Hepatocyte (in vitro differentiated cells): ENCODE measurements at regions not wholly inside any gene's neighbourhood (a gene's known extent, or its start where the extent isn't known, plus 50 kb on each side); places are given as distances from the start of the nearest gene placed in this dataset.

Experiments
- DNase-seq: peaks from one replicate; pipeline ENCODE4 v3.0.0-alpha.2; 2016; ENCODE audit warnings: low spot score
- H2AFZ ChIP-seq: fragments of 200-600 bp; sonication (generic); 2 replicates; pipeline ENCODE4 v1.6.0; 2016; ENCODE audit warnings: antibody characterized with exemption, mild to moderate bottlenecking
- H3K27ac ChIP-seq: fragments of 200-600 bp; sonication (generic); 2 replicates; pipeline ENCODE4 v1.5.1; 2016; ENCODE audit warnings: mild to moderate bottlenecking
- H3K27me3 ChIP-seq: fragments of 200-600 bp; sonication (generic); 2 replicates; pipeline ENCODE4 v1.6.1; 2016
- H3K36me3 ChIP-seq: fragments of 200-600 bp; sonication (generic); replicated peaks from 2 replicates; pipeline ENCODE4 v1.5.1; 2016; ENCODE audit warnings: low read depth; ENCODE audit not compliant: insufficient read depth
- H3K4me1 ChIP-seq: fragments of 200-600 bp; sonication (generic); 2 replicates; pipeline ENCODE4 v1.5.1; 2016; ENCODE audit warnings: mild to moderate bottlenecking, moderate library complexity; ENCODE audit not compliant: insufficient read depth
- H3K4me2 ChIP-seq: fragments of 200-600 bp; sonication (generic); 2 replicates; pipeline ENCODE4 v1.6.0; 2016
- H3K4me3 ChIP-seq: fragments of 200-600 bp; sonication (generic); 2 replicates; pipeline ENCODE4 v1.5.1; 2016; ENCODE audit warnings: mild to moderate bottlenecking
- H3K79me2 ChIP-seq: fragments of 200-600 bp; sonication (generic); 2 replicates; pipeline ENCODE4 v1.6.0; 2017; ENCODE audit warnings: mild to moderate bottlenecking
- H3K9me2 ChIP-seq: fragments of 200-600 bp; sonication (generic); replicated peaks from 2 replicates; pipeline ENCODE4 v1.6.0; 2017; ENCODE audit warnings: mild to moderate bottlenecking; ENCODE audit not compliant: insufficient read depth
- H3K9me3 ChIP-seq: fragments of 200-600 bp; sonication (generic); 2 replicates; pipeline ENCODE4 v1.5.1; 2016; ENCODE audit warnings: low read depth, mild to moderate bottlenecking
- H4K20me1 ChIP-seq: fragments of 200-600 bp; sonication (generic); 2 replicates; pipeline ENCODE4 v1.6.0; 2016; ENCODE audit warnings: mild to moderate bottlenecking; ENCODE audit not compliant: insufficient read depth, poor library complexity, severe bottlenecking
- EZH2 ChIP-seq: fragments of 200-600 bp; sonication (generic); IDR thresholded peaks from 2 replicates; pipeline ENCODE4 v1.6.1; 2016; ENCODE audit warnings: antibody characterized with exemption, mild to moderate bottlenecking, borderline replicate concordance
- EZH2phosphoT487 ChIP-seq: fragments of 200-600 bp; sonication (generic); IDR thresholded peaks from one replicate; pipeline ENCODE4 v1.6.1; 2018; ENCODE audit warnings: antibody characterized with exemption, mild to moderate bottlenecking, low read depth, moderate library complexity; ENCODE audit not compliant: unreplicated experiment, severe bottlenecking
- WGBS: methylation state at CpG from one replicate; pipeline ENCODE4 v1.1.6; 2016; ENCODE audit warnings: low lambda C conversion rate; ENCODE audit errors: missing lambda C conversion rate; 5-methylcytosine and 5-hydroxymethylcytosine counted together
- TF ChIP-seq, protein P1 (sequence below): fragments of 200-600 bp; sonication (generic); IDR thresholded peaks from 2 replicates; pipeline ENCODE4 v1.5.1; 2016; ENCODE audit warnings: antibody characterized with exemption, mild to moderate bottlenecking; ENCODE audit not compliant: poor library complexity

DNA sequence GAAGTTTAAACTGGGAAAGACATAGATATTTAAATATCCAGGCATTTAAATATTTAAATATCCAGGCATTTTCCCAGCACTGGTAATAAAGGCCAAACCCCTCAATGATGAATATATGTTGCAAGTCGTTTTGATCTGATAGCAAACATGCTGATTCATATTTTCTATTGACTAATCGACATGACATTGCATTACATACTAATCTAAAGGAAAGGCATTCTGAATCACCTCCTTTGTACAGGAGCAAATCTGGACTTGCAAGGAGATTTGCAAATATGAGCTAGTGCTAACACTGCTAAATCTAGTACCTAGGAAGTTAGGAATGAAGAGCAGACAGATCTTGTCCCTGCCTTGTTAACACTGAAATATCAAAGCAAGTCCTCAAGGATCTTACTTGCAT lies 207.3 kb downstream of the SLC7A11 start:
- Histone ChIP-seq H3K27me3 (no peaks in the 10 kb centered on the region), H3K4me2 (no peak overlapping the region), H3K9me2 (no peaks in the 10 kb centered on the region), H3K9me3 (no peaks in the 10 kb centered on the region), H3K36me3 (no peaks in the 10 kb centered on the region), H3K27ac (no peak overlapping the region), H3K4me1 (peaks cover 5% of the 10 kb centered on the region), H2AFZ (no peak overlapping the region), H3K4me3 (no peak overlapping the region), H3K79me2 (no peaks in the 10 kb centered on the region), H4K20me1 (no peaks in the 10 kb centered on the region)
- no peak for DNase-seq
- TF ChIP-seq EZH2 (no peak), EZH2phosphoT487 (no peak)
- TF ChIP-seq, protein P1, sequence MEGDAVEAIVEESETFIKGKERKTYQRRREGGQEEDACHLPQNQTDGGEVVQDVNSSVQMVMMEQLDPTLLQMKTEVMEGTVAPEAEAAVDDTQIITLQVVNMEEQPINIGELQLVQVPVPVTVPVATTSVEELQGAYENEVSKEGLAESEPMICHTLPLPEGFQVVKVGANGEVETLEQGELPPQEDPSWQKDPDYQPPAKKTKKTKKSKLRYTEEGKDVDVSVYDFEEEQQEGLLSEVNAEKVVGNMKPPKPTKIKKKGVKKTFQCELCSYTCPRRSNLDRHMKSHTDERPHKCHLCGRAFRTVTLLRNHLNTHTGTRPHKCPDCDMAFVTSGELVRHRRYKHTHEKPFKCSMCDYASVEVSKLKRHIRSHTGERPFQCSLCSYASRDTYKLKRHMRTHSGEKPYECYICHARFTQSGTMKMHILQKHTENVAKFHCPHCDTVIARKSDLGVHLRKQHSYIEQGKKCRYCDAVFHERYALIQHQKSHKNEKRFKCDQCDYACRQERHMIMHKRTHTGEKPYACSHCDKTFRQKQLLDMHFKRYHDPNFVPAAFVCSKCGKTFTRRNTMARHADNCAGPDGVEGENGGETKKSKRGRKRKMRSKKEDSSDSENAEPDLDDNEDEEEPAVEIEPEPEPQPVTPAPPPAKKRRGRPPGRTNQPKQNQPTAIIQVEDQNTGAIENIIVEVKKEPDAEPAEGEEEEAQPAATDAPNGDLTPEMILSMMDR = no peak
- WGBS = 66% methylated on average over 2 of the region's 2 CpGs

DNA sequence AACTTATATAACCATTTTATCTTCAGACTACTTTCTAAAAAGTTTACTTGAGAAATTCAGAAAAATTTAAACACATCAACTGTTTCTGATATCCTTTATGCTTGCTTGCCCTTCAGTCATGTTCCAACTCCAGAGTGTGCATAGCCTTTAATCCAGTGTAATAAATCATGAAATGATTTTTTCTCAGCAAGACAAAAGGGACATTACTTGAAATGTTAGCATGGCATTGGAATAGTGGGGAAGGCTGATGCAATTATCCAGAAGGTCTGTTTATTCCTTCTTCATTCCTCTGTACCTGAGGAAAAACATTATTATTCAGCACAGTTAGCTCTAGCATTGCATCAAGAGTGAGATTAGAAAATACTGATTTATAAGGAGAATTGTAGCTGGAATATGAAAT lies 209.9 kb downstream of the SLC7A11 start:
- no peaks in the 10 kb centered on the region for H3K27me3 ChIP-seq
- H3K9me3 ChIP-seq = no peaks in the 10 kb centered on the region
- no peaks in the 10 kb centered on the region for H3K9me2 ChIP-seq
- no peaks in the 10 kb centered on the region for H3K36me3 ChIP-seq
- no peaks in the 10 kb centered on the region for H4K20me1 ChIP-seq
- H2AFZ ChIP-seq = no peak overlapping the region
- peaks cover 2% of the 10 kb centered on the region for H3K4me1 ChIP-seq
- no peak overlapping the region for H3K4me3 ChIP-seq
- TF ChIP-seq, protein P1 = no peak
- TF ChIP-seq EZH2 (no peak), EZH2phosphoT487 (no peak)
- DNase-seq = no peak
- no peaks in the 10 kb centered on the region for H3K79me2 ChIP-seq
- no peak overlapping the region for H3K4me2 ChIP-seq
- H3K27ac ChIP-seq = no peak overlapping the region

DNA sequence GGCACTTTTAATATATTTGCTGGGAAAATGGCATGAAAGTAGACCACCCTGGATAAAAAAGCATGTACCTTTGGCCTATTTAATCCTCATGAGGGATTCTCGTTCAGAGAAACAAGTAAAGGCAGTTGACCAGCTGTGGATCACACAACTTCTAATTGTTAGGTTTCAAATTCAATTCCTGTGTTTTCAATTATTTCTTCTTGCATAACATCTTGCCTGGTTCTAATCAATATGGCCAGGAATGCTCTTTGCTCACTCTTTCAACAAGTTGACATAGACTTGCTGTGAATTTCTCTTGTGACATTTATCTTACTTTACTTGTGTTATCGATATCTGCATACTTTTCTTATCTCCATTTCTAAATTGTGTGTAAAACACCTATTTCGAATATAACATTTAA lies 211.8 kb downstream of the SLC7A11 start:
- Histone ChIP-seq H3K4me1 (no peaks in the 10 kb centered on the region), H3K79me2 (no peaks in the 10 kb centered on the region), H2AFZ (no peak overlapping the region), H3K36me3 (no peaks in the 10 kb centered on the region), H3K4me3 (no peak overlapping the region), H4K20me1 (no peaks in the 10 kb centered on the region), H3K4me2 (no peak overlapping the region), H3K9me3 (no peaks in the 10 kb centered on the region), H3K9me2 (no peaks in the 10 kb centered on the region), H3K27ac (no peak overlapping the region), H3K27me3 (no peaks in the 10 kb centered on the region)
- TF ChIP-seq, protein P1 = no peak
- no peak for TF ChIP-seq EZH2phosphoT487
- TF ChIP-seq EZH2 = no peak
- no peak for DNase-seq
- WGBS = 54% methylated on average over 3 of the region's 3 CpGs

DNA sequence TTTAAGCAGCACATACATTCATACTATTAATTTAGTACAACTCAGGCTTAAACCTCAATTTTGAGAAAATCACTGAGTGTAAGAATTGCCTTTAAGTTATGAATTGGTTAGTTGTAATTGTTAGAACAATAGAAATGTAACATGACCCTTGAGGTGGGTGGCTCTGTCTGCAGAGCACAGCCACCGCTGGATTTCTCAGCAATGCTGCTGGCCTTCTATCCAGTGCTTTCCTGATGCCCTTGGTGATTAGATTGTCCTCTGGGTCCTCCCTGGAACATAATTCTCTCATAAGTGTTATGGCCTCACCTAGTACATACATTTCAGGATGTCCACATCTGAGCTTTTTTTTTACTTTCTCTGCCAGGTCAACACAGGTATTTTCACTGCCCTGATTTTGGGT lies 213.2 kb downstream of the SLC7A11 start:
- Histone ChIP-seq H3K27ac (no peak overlapping the region), H3K4me2 (no peak overlapping the region), H3K9me3 (no peaks in the 10 kb centered on the region), H3K4me1 (no peaks in the 10 kb centered on the region), H3K9me2 (no peaks in the 10 kb centered on the region), H3K36me3 (no peaks in the 10 kb centered on the region), H3K27me3 (no peaks in the 10 kb centered on the region), H4K20me1 (no peaks in the 10 kb centered on the region), H3K79me2 (no peaks in the 10 kb centered on the region), H3K4me3 (no peak overlapping the region), H2AFZ (no peak overlapping the region)
- WGBS = 71% methylated on average over 1 of the region's 1 CpG
- DNase-seq = no peak
- no peak for TF ChIP-seq EZH2phosphoT487
- TF ChIP-seq, protein P1 = no peak
- no peak for TF ChIP-seq EZH2
